GM21528 (cell line): ENCODE measurements at regions not wholly inside any gene's neighbourhood (a gene's known extent, or its start where the extent isn't known, plus 50 kb on each side); places are given as distances from the start of the nearest gene placed in this dataset.
"Not testable (repeated sequence)": the region's sequence is repeated elsewhere in the genome, so short reads cannot be mapped to it uniquely, and the experiment has no call there.

Source experiments
- ATAC-seq: cut with Tn5 transposase; IDR thresholded peaks from one replicate; pipeline ENCODE4 v1.9.1; 2021; ENCODE audit warnings: mild to moderate bottlenecking, moderate library complexity; ENCODE audit not compliant: unreplicated experiment, low FRiP score

- ATAC-seq = no peak
Observed at GRCh38 chr18:73087282-73087977, 219.6 kb upstream of the NETO1 start.

GRCh38 chr18:73079920-73080319, 212.1 kb upstream of the NETO1 start:
- ATAC-seq = no peak

- no peak for ATAC-seq
Observed at GRCh38 chr18:73060666-73061288, 193.0 kb upstream of the NETO1 start.

GRCh38 chr18:73059280-73059679, 191.5 kb upstream of the NETO1 start:
- ATAC-seq = no peak

GRCh38 chr18:73047688-73048087, 179.9 kb upstream of the NETO1 start:
- no peak for ATAC-seq

GRCh38 chr18:73045037-73045436, 177.2 kb upstream of the NETO1 start:
- no peak for ATAC-seq

- ATAC-seq = no peak
Observed at GRCh38 chr18:73043611-73044010, 175.8 kb upstream of the NETO1 start.

- ATAC-seq = no peak
Observed at GRCh38 chr18:73043211-73043610, 175.4 kb upstream of the NETO1 start.

- no peak for ATAC-seq
Observed at GRCh38 chr18:73040247-73040646, 172.5 kb upstream of the NETO1 start.

- no peak for ATAC-seq
Observed at GRCh38 chr18:73038336-73038735, 170.5 kb upstream of the NETO1 start.

- no peak for ATAC-seq
Observed at GRCh38 chr18:73023975-73024374, 156.2 kb upstream of the NETO1 start.

- no peak for ATAC-seq
Observed at GRCh38 chr18:73009691-73010090, 141.9 kb upstream of the NETO1 start.

- ATAC-seq = no peak
Observed at GRCh38 chr18:73007915-73008308, 140.1 kb upstream of the NETO1 start.

GRCh38 chr18:73007195-73007914, 139.6 kb upstream of the NETO1 start:
- ATAC-seq = peak; percentile 62

GRCh38 chr18:73006331-73006730, 138.5 kb upstream of the NETO1 start:
- ATAC-seq = no peak

GRCh38 chr18:73004260-73004659, 136.5 kb upstream of the NETO1 start:
- ATAC-seq = no peak

- ATAC-seq = no peak
Observed at GRCh38 chr18:72999971-73000607, 132.3 kb upstream of the NETO1 start.

- ATAC-seq = no peak
Observed at GRCh38 chr18:72995558-72995957, 127.8 kb upstream of the NETO1 start.

GRCh38 chr18:72993250-72993649, 125.5 kb upstream of the NETO1 start:
- ATAC-seq = no peak

- ATAC-seq = no peak
Observed at GRCh38 chr18:72991379-72991778, 123.6 kb upstream of the NETO1 start.

GRCh38 chr18:72987570-72987969, 119.8 kb upstream of the NETO1 start:
- ATAC-seq = not testable (repeated sequence)
